22Rv1 (cell line): ENCODE measurements at regions not wholly inside any gene's neighbourhood (a gene's known extent, or its start where the extent isn't known, plus 50 kb on each side); places are given as distances from the start of the nearest gene placed in this dataset.

ENCODE experiments used
- ZFX ChIP-seq: fragments of 450-650 bp; IDR thresholded peaks from 2 replicates; pipeline ENCODE4 v1.6.1; 2017; ENCODE audit warnings: antibody characterized with exemption, borderline replicate concordance
- TF ChIP-seq, protein P1 (sequence below): fragments of 450-650 bp; IDR thresholded peaks from 2 replicates; pipeline ENCODE4 v1.5.1; 2017; ENCODE audit warnings: mild to moderate bottlenecking

DNA sequence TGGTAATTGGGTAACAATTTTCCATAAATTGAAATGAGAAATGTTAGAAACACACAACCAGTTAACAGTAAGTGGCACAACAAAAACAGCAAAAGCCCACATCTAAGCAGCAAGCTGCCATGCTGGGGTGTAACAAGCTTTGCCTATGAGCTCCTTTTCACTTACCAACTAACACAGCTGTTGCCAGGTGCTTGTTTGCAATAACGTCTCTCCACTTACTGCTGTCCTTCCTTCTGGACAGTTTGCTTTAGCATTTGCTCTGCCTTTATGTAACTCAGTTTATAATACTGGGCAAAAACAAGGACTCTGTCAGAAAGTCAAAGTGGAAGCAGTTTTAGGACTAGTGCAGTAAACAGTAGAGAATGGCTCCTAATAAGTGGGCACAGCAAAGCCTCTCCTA, 740.9 kb downstream of the POM121L12 start:
- TF ChIP-seq, protein P1, sequence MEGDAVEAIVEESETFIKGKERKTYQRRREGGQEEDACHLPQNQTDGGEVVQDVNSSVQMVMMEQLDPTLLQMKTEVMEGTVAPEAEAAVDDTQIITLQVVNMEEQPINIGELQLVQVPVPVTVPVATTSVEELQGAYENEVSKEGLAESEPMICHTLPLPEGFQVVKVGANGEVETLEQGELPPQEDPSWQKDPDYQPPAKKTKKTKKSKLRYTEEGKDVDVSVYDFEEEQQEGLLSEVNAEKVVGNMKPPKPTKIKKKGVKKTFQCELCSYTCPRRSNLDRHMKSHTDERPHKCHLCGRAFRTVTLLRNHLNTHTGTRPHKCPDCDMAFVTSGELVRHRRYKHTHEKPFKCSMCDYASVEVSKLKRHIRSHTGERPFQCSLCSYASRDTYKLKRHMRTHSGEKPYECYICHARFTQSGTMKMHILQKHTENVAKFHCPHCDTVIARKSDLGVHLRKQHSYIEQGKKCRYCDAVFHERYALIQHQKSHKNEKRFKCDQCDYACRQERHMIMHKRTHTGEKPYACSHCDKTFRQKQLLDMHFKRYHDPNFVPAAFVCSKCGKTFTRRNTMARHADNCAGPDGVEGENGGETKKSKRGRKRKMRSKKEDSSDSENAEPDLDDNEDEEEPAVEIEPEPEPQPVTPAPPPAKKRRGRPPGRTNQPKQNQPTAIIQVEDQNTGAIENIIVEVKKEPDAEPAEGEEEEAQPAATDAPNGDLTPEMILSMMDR: no peak
- no peak for TF ChIP-seq ZFX
